Epithelial cell of esophagus (primary cell): ENCODE measurements at regions not wholly inside any gene's neighbourhood (a gene's known extent, or its start where the extent isn't known, plus 50 kb on each side); places are given as distances from the start of the nearest gene placed in this dataset.

Experiments
- DNase-seq: peaks from one replicate; pipeline ENCODE4 v3.0.0; 2010; ENCODE audit warnings: low read depth
- H3K4me3 ChIP-seq: 2 replicates; pipeline ENCODE4 v1.5.1; 2011; ENCODE audit warnings: mild to moderate bottlenecking, low read length, control low read depth
- TF ChIP-seq, protein P1 (sequence below): IDR thresholded peaks from 2 replicates; pipeline ENCODE4 v1.5.1; 2011; ENCODE audit warnings: low read depth, mild to moderate bottlenecking, low read length, control low read depth, inconsistent platforms; ENCODE audit not compliant: insufficient read depth; ENCODE audit errors: missing control alignments

DNA sequence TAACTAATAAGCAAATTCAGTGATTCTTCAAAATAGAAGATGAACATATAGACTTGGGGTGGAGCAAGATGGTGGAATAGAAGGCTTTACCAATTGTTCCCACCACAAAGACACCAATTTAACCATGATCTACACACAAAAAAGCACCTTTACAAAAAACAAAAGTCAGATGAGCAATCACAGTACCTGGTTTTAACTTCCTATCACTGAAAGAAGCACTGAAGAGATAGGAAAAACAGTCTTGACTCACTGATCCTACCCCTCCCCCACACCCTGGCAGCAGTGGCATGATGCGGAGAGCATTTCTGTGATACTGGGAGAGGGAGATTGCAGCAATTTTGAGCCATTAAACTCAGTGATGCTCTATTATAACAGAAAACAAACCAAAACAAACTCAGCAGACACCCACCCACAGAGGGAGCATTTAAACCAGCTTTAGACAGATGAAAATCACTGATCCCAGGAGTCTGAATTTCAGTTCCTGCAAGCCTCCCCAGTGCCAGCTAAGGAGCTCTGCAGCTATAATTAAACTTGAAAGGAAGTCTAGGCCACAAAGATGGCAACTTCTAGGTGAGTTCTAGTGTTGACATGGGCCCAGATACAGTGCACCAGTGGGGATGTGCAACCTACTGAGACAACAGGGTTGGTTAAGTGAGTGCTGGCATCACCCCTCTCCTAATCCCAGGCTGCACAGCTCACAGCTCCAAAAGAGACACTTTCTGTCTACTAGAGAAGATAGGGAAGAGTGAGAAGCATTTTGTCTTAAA lies 161.8 kb upstream of the GRIA4 start:
- no peak for DNase-seq
- no peak overlapping the region for H3K4me3 ChIP-seq
- TF ChIP-seq, protein P1, sequence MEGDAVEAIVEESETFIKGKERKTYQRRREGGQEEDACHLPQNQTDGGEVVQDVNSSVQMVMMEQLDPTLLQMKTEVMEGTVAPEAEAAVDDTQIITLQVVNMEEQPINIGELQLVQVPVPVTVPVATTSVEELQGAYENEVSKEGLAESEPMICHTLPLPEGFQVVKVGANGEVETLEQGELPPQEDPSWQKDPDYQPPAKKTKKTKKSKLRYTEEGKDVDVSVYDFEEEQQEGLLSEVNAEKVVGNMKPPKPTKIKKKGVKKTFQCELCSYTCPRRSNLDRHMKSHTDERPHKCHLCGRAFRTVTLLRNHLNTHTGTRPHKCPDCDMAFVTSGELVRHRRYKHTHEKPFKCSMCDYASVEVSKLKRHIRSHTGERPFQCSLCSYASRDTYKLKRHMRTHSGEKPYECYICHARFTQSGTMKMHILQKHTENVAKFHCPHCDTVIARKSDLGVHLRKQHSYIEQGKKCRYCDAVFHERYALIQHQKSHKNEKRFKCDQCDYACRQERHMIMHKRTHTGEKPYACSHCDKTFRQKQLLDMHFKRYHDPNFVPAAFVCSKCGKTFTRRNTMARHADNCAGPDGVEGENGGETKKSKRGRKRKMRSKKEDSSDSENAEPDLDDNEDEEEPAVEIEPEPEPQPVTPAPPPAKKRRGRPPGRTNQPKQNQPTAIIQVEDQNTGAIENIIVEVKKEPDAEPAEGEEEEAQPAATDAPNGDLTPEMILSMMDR, result no peak

DNA sequence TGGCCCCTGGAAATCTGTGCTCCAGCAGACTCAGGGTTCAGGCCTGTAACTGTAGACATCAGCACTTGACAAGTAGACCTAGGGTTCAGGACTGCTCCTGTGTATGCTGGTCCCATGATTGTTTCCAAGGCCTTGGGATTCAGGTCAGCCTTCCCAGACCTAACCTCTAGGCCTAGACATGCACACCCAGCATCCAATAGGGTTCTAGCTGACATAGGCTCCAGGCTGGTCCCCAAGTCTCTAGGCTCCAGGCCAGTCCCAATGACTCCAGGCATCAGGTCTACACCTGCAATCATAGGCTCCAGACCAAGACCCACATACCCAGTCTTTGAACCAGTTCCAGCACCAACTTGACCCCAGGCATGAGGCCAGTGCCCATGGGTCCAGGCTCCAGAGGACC lies 166.2 kb upstream of the GRIA4 start:
- H3K4me3 ChIP-seq, result no peak overlapping the region
- DNase-seq, result no peak
- TF ChIP-seq, protein P1, result no peak

DNA sequence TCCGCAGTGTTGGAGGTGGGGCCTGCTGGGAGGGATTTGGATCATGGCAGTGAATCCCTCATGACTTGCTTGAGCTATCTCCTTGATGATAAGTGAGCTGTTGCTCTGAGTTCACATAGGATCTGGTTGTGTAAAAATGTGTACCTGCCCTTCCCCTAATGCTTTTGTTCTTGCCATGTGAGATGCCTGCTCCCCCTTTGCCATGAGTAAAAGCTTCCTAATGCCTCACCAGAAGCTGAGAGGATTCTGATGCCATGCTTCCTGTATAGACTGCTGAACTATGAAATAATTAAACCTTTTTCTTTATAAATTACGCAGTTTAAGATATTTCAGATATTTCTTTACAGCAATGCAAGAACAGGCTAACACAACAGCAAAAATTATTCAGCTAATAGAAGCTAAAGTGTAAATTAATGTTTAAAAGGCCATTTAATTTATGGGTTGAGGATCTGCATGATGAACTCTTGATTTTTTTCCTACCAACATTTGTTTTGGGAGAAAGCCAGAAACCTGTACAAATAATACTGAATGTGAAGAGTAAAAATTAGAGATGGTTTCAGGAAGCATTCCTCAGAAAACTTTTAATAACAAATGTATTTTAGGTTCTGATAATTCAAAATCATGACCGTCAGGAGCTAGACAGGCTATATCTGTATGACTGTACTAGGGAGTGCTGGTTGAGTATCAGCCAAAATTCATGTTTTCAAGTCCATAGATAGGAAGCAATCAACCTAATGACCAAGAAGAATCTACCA lies 177.5 kb upstream of the GRIA4 start:
- H3K4me3 ChIP-seq, result no peak overlapping the region
- TF ChIP-seq, protein P1, result no peak
- DNase-seq, result no peak

DNA sequence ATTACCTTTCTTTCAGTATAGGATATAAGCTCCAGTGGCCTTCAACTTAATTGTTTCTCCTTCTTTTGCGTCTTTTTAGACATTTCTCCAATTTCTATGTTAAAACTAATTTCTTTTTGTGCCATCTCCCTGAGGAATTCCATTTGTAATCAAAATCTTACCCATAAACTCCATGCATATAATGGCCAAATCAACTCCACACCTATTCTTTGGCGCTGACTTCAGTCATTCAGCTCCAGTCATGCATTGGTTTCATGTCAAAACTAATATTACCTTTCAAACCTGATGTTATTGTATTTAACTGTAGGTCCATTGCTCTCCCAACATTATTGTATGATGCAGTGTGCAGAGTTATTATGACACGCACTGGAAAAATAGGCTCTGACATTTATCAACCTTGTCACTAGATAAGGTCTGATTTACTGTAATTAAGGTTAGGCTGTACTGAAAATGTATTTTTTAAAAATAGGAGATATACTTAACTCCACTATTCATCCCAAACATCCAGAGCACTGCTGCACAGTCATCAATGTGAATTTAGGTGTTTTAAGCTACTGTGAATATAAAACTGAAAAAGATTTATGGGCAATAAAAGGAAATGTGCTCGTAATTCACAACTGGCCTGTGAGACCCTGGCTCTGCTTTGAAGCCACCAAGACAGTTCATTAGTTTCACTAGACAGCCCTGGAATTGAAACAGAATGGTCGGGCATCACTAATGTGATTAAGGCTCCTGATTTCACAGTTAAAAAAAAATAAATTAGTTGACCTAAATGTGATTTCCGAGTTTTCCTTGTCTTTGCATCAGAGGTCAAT lies 180.6 kb upstream of the GRIA4 start:
- H3K4me3 ChIP-seq, result no peak overlapping the region
- DNase-seq, result no peak
- TF ChIP-seq, protein P1, result no peak

DNA sequence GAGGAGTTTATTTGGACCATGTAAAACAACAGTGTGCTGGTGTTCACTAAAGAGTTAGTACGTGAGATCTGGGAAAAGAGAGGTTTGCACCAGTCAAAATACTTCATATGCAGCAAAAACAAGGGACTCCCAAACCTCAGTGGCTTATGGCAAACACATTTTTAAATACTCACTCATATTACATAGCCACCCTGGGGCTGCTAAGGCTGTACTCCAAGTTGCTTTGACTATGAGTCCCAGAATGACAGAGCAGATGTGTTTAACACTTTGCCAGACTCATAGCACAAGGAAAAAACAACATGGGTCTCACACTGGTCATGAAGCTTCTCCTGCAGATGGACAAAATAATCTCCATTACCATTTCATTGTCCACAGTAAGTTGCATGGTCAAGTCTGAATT lies 202.8 kb upstream of the GRIA4 start:
- H3K4me3 ChIP-seq, result no peak overlapping the region
- TF ChIP-seq, protein P1, result no peak
- DNase-seq, result no peak

DNA sequence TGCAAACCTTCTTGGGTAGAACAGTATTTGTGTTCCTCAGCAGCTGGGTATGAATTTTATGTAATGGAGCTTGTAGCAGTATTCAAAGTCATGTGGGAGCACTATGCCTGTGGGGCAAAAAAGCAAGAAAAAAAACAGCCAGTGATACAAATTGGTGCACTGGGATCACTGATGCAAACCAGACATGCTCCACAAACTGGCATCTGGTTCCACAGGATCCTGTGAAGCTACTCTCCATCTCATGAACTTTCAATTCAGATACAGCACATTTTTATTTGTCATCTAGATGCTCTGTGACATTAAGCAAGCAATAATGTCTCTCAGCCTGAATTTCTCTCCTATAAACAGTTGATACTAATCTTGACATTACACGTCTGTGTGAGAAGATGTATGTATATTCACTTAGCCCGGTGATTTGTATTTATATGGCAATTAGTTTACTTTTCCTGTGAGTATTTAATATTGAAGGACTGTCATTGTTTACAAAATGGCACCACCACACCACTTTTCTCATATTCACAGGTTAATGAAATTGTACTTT lies 208.5 kb upstream of the GRIA4 start:
- H3K4me3 ChIP-seq, result no peak overlapping the region
- no peak for DNase-seq
- TF ChIP-seq, protein P1, result no peak
